Omental fat pad (tissue), 3 donors: ENCODE measurements at regions not wholly inside any gene's neighbourhood (a gene's known extent, or its start where the extent isn't known, plus 50 kb on each side); places are given as distances from the start of the nearest gene placed in this dataset. TPM values are rescaled to one million over a fixed set of nuclear protein-coding genes. Genes with fewer than 3 reads are reported as not detected.

Experiments used
- ATAC-seq: fragments of 150-250 bp; one replicate; pipeline ENCODE4 v1.9.1; 2016; ENCODE audit warnings: mild to moderate bottlenecking, moderate library complexity; ENCODE audit not compliant: low FRiP score
- DNase-seq: peaks from one replicate; pipeline ENCODE4 v3.0.0-alpha.2; 2019; ENCODE audit warnings: low spot score
- CTCF ChIP-seq, 3 donors: fragments of 450-650 bp; IDR thresholded peaks; one replicate each; pipeline ENCODE4 v1.5.1; 2016 to 2017; ENCODE audit warnings: antibody characterized with exemption in 3 of 3, mild to moderate bottlenecking in 3 of 3, moderate library complexity in 2 of 3
- small RNA-seq: library from RNA; depleted of rRNA; stranded (forward); fragments of <200 nt; gene quantifications from one replicate; pipeline ENCODE3, GENCODE V24; 2016

- no peak for TF ChIP-seq CTCF (IDR thresholded peaks at IDR 0.05)
- ATAC-seq (no peak), DNase-seq (no peak)
These were observed 58.7 kb upstream of the ARHGEF26 start for GRCh38 chr3:154062513-154062912.

DNA sequence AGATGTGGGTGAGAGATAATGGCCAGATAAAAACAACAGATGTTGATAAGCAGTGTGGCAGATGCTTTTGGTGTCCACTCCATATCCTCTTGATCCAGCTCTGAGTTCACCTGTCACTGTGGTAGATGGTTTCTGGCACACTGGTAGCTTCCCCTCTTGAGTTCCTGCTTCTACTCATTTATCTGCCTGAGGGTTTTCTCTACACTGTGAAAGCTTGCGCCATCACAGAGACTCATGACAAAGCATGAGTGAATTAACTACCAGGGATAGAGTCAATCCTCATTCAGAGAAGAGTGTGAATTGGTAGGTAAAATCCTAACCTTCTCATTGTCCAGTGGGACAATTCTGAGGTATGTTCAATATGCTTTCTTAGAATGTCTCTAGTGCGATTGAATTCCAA is 50.0 kb upstream of the ARHGEF26 start:
- no peak for TF ChIP-seq CTCF (IDR thresholded peaks at IDR 0.05)
- no peak for ATAC-seq
- no peak for DNase-seq

Small RNAs in the stretch of these regions (small RNA-seq; reads per million reads assigned to genes)
- gene RF00019 = not detected
- not detected for gene RF00096
- gene RNU6-901P = not detected
